ENCODE measurements at regions not wholly inside any gene's neighbourhood (a gene's known extent, or its start where the extent isn't known, plus 50 kb on each side); places are given as distances from the start of the nearest gene placed in this dataset.

DNA sequence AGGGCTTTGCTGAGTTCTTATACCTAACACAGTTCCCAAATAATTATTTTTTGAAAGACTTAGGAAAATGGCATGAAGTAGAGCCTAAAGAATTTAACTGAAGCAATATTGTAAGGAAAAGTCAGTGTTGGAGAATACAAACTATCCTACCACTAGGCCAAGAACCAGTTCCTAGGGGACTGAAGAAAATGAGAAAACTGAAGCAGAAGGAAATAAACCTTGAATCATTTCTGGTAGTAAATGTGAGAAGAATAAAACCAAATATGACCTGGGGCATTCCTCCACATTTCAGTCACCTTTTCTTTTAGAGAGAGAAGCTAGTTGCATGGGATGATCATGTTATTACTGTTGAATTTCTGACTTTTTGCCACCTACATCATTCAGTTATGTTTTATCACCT, 1393.9 kb upstream of the C9orf72 start:
- Histone ChIP-seq H3K9ac (ENCODE audit: control insufficient read depth, extremely low read depth, insufficient read depth, low read length) (no peak overlapping the region), H3K27me3 (ENCODE audit: control insufficient read depth, extremely low read depth, insufficient read depth, low read length) (no peaks in the 10 kb centered on the region), H3K36me3 (ENCODE audit: control insufficient read depth in 2 of 2, extremely low read depth in 1 of 2, insufficient read depth in 2 of 2, low read length in 2 of 2) (no peaks in the 10 kb centered on the region), H3K27ac (ENCODE audit: control insufficient read depth, insufficient read depth, low read length) (no peak overlapping the region), H2AFZ (ENCODE audit: control insufficient read depth, low read length) (no peak overlapping the region), H3K4me3 (ENCODE audit: control insufficient read depth in 2 of 3, extremely low read depth in 1 of 3, insufficient read depth in 2 of 3, low read depth in 1 of 3, low read length in 3 of 3) (no peak overlapping the region), H3K9me1 (ENCODE audit: control insufficient read depth, extremely low read depth, insufficient read depth, low read length) (no peaks in the 10 kb centered on the region), H3K4me1 (ENCODE audit: control insufficient read depth, extremely low read depth, insufficient read depth, low read length) (no peaks in the 10 kb centered on the region), H3K4me2 (ENCODE audit: control insufficient read depth, extremely low read depth, insufficient read depth, low read depth, low read length) (no peak overlapping the region), H4K20me1 (ENCODE audit: control insufficient read depth, extremely low read depth, insufficient read depth, low read length) (no peaks in the 10 kb centered on the region), H3K9me3 (ENCODE audit: control insufficient read depth, low read depth, low read length) (no peaks in the 10 kb centered on the region), H3K79me2 (ENCODE audit: control insufficient read depth, insufficient read depth, low read length) (no peaks in the 10 kb centered on the region)
- TF ChIP-seq EZH2 (IDR thresholded peaks at IDR 0.05; ENCODE audit: low read length), result no peak
- TF ChIP-seq, protein P1, sequence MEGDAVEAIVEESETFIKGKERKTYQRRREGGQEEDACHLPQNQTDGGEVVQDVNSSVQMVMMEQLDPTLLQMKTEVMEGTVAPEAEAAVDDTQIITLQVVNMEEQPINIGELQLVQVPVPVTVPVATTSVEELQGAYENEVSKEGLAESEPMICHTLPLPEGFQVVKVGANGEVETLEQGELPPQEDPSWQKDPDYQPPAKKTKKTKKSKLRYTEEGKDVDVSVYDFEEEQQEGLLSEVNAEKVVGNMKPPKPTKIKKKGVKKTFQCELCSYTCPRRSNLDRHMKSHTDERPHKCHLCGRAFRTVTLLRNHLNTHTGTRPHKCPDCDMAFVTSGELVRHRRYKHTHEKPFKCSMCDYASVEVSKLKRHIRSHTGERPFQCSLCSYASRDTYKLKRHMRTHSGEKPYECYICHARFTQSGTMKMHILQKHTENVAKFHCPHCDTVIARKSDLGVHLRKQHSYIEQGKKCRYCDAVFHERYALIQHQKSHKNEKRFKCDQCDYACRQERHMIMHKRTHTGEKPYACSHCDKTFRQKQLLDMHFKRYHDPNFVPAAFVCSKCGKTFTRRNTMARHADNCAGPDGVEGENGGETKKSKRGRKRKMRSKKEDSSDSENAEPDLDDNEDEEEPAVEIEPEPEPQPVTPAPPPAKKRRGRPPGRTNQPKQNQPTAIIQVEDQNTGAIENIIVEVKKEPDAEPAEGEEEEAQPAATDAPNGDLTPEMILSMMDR (optimal IDR thresholded peaks at IDR 0.05 in 1 of 3, IDR thresholded peaks at IDR 0.05 in 1 of 3, conservative IDR thresholded peaks at IDR 0.05 in 1 of 3; ENCODE audit: extremely low read depth in 1 of 3, insufficient read depth in 2 of 3, low read length in 3 of 3), result no peak
- no peak for DNase-seq (ENCODE audit: low read depth, low spot score)
- dilution Hi-C loops (cut with MboI; ENCODE audit: extremely low pct_ligation_motif_present, low sequenced_read_pairs), result no loop called here
- FAIRE-seq, result no peak

DNA sequence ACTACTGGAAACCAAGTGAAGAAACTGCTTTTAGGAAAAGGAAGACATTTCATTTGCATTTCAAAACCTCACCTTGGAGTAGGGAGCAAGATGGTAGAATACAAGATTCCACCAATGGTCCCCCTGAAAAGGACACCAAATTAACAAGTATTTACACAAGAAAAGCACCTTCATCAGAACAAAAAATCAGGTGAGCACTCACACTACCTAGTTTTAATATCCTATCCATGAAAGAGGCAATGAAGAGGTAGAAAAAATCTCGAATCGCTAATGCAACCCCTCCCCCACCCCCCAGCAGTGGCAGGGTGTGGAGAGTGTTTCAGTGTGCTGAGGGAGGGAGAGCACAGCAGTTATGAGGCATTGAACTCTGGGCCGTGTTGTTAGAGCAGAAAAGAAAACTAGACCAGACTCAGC, 1397.0 kb upstream of the C9orf72 start:
- no peak overlapping the region for H3K27ac ChIP-seq (ENCODE audit: control insufficient read depth, insufficient read depth, low read length)
- no peak overlapping the region for H2AFZ ChIP-seq (ENCODE audit: control insufficient read depth, low read length)
- H3K4me3 ChIP-seq (ENCODE audit: control insufficient read depth in 2 of 3, extremely low read depth in 1 of 3, insufficient read depth in 2 of 3, low read depth in 1 of 3, low read length in 3 of 3), result no peak overlapping the region
- H3K4me1 ChIP-seq (ENCODE audit: control insufficient read depth, extremely low read depth, insufficient read depth, low read length), result no peaks in the 10 kb centered on the region
- no peak overlapping the region for H3K9ac ChIP-seq (ENCODE audit: control insufficient read depth, extremely low read depth, insufficient read depth, low read length)
- no peak overlapping the region for H3K4me2 ChIP-seq (ENCODE audit: control insufficient read depth, extremely low read depth, insufficient read depth, low read depth, low read length)
- H3K27me3 ChIP-seq (ENCODE audit: control insufficient read depth, extremely low read depth, insufficient read depth, low read length), result no peaks in the 10 kb centered on the region
- TF ChIP-seq EZH2 (IDR thresholded peaks at IDR 0.05; ENCODE audit: low read length), result no peak
- H3K79me2 ChIP-seq (ENCODE audit: control insufficient read depth, insufficient read depth, low read length), result no peaks in the 10 kb centered on the region
- no peaks in the 10 kb centered on the region for H3K9me1 ChIP-seq (ENCODE audit: control insufficient read depth, extremely low read depth, insufficient read depth, low read length)
- H4K20me1 ChIP-seq (ENCODE audit: control insufficient read depth, extremely low read depth, insufficient read depth, low read length), result no peaks in the 10 kb centered on the region
- H3K36me3 ChIP-seq (ENCODE audit: control insufficient read depth in 2 of 2, extremely low read depth in 1 of 2, insufficient read depth in 2 of 2, low read length in 2 of 2), result no peaks in the 10 kb centered on the region
- dilution Hi-C loops (cut with MboI; ENCODE audit: extremely low pct_ligation_motif_present, low sequenced_read_pairs), result no loop called here
- no peak for FAIRE-seq
- DNase-seq (ENCODE audit: low read depth, low spot score), result no peak
- H3K9me3 ChIP-seq (ENCODE audit: control insufficient read depth, low read depth, low read length), result no peaks in the 10 kb centered on the region

DNA sequence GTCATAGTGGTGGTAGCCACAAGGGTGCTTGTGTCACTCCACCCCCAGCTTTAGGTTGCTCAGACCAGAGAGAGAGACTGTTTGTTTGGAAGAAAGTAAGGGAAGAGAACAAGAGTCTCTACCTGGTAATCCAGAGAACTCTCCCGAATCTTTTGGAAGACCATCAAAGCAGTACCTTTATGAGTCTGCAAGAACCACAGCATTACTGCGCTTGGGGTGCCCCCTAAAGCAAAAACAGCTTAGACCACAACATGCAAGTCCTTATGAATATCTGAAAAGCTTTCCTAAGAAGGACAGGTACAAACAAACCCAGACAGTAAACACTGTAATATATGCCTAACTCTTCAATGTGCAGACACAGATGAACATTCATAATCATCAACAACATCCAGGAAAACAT, 1398.6 kb upstream of the C9orf72 start:
- Histone ChIP-seq H4K20me1 (ENCODE audit: control insufficient read depth, extremely low read depth, insufficient read depth, low read length) (no peaks in the 10 kb centered on the region), H3K9ac (ENCODE audit: control insufficient read depth, extremely low read depth, insufficient read depth, low read length) (no peak overlapping the region), H3K9me3 (ENCODE audit: control insufficient read depth, low read depth, low read length) (no peaks in the 10 kb centered on the region), H2AFZ (ENCODE audit: control insufficient read depth, low read length) (no peak overlapping the region), H3K4me2 (ENCODE audit: control insufficient read depth, extremely low read depth, insufficient read depth, low read depth, low read length) (no peak overlapping the region), H3K4me1 (ENCODE audit: control insufficient read depth, extremely low read depth, insufficient read depth, low read length) (no peaks in the 10 kb centered on the region), H3K36me3 (ENCODE audit: control insufficient read depth in 2 of 2, extremely low read depth in 1 of 2, insufficient read depth in 2 of 2, low read length in 2 of 2) (no peaks in the 10 kb centered on the region), H3K27me3 (ENCODE audit: control insufficient read depth, extremely low read depth, insufficient read depth, low read length) (no peaks in the 10 kb centered on the region), H3K9me1 (ENCODE audit: control insufficient read depth, extremely low read depth, insufficient read depth, low read length) (no peaks in the 10 kb centered on the region), H3K27ac (ENCODE audit: control insufficient read depth, insufficient read depth, low read length) (no peak overlapping the region), H3K4me3 (ENCODE audit: control insufficient read depth in 2 of 3, extremely low read depth in 1 of 3, insufficient read depth in 2 of 3, low read depth in 1 of 3, low read length in 3 of 3) (no peak overlapping the region), H3K79me2 (ENCODE audit: control insufficient read depth, insufficient read depth, low read length) (no peaks in the 10 kb centered on the region)
- no peak for TF ChIP-seq EZH2 (IDR thresholded peaks at IDR 0.05; ENCODE audit: low read length)
- TF ChIP-seq, protein P1 (optimal IDR thresholded peaks at IDR 0.05 in 1 of 3, IDR thresholded peaks at IDR 0.05 in 1 of 3, conservative IDR thresholded peaks at IDR 0.05 in 1 of 3; ENCODE audit: extremely low read depth in 1 of 3, insufficient read depth in 2 of 3, low read length in 3 of 3), result no peak
- no peak for FAIRE-seq
- DNase-seq (ENCODE audit: low read depth, low spot score), result no peak
- dilution Hi-C loops (cut with MboI; ENCODE audit: extremely low pct_ligation_motif_present, low sequenced_read_pairs), result no loop called here

All from keratinocyte (primary cell).